ENCODE measurements at regions not wholly inside any gene's neighbourhood (a gene's known extent, or its start where the extent isn't known, plus 50 kb on each side); places are given as distances from the start of the nearest gene placed in this dataset.

DNA sequence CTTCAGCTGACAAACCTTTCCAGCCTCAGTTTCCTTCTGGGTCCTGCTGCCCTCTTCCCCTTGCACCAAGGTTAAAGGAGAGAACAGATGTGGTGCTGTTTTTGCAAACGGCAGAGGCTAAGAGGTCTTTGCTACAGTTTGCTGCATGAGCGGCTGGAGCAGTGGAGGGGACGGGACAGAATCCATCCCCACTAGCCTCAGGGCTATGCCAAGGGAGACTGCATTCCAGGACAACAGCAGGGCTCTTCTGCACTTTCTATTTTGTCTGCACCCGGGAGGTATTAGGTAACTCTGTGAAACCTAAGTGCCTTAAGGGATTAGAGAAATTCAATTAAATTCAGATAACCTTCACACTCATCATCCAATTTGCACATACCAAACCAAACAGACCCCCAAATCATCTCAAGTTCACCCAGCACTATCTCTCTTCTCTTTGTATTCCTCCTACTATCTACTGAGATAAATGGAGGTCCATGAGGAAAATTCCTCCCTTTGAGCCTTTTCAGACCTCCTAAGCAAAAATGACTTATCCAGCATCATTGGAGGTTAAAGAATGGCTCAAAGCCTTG lies 103.8 kb upstream of the VRK1 start:
- H3K4me3 ChIP-seq (ENCODE audit: low read length), result no peak overlapping the region
- no peak for DNase-seq (ENCODE audit: low read depth)
- TF ChIP-seq, protein P1, sequence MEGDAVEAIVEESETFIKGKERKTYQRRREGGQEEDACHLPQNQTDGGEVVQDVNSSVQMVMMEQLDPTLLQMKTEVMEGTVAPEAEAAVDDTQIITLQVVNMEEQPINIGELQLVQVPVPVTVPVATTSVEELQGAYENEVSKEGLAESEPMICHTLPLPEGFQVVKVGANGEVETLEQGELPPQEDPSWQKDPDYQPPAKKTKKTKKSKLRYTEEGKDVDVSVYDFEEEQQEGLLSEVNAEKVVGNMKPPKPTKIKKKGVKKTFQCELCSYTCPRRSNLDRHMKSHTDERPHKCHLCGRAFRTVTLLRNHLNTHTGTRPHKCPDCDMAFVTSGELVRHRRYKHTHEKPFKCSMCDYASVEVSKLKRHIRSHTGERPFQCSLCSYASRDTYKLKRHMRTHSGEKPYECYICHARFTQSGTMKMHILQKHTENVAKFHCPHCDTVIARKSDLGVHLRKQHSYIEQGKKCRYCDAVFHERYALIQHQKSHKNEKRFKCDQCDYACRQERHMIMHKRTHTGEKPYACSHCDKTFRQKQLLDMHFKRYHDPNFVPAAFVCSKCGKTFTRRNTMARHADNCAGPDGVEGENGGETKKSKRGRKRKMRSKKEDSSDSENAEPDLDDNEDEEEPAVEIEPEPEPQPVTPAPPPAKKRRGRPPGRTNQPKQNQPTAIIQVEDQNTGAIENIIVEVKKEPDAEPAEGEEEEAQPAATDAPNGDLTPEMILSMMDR (IDR thresholded peaks at IDR 0.05; ENCODE audit: insufficient read depth, low read depth, low read length, missing control alignments), result no peak

DNA sequence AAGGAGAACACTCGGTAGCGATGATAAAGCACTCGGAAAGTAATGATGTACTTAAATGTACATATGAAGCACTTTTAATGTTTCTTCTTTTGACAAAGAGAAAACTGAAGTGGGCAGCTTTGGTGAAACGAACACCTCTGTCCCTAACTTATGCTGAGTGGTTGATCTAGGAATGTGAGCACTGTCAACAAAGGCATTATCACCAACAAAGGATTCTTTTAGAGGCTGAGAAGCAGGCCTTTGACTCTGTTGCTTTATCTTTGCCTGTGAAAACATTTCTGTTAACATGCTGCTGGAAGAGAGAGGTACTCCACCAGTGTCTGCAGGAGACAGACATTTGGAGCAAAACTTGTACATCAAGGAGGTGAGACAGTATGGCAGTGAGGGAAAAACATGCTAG lies 103.2 kb upstream of the VRK1 start:
- TF ChIP-seq, protein P1 (IDR thresholded peaks at IDR 0.05; ENCODE audit: insufficient read depth, low read depth, low read length, missing control alignments), result no peak
- no peak for DNase-seq (ENCODE audit: low read depth)
- H3K4me3 ChIP-seq (ENCODE audit: low read length), result no peak overlapping the region

DNA sequence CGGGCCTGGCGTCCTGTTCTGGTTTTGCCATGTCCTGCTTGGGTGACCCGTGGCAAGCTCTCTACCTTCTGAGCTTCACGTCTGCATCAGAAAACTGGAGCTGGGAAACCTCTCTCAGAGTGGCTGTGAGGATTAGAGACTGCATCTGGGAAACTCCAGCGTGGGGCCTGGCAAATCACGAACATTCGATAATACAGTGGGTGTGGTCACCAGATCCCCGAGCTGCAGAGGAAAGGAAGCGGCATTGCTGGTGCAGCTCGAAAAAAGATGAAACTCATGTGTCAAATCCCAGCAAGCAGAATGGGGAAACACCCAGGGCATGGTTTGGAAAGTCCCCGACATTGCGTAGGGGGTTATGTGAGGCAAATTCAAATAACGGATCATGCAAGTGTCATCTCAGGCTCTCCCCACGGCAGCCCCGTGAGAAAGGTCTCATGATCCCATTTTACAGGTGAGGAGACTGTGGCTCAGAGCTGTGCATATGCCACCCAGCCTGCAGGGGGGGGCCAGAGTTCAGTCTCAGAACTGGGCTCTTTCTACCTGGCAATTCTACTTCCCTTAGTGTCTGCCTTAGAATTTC lies 98.1 kb upstream of the VRK1 start:
- no peak overlapping the region for H3K4me3 ChIP-seq (ENCODE audit: low read length)
- TF ChIP-seq, protein P1 (IDR thresholded peaks at IDR 0.05; ENCODE audit: insufficient read depth, low read depth, low read length, missing control alignments), result no peak

DNA sequence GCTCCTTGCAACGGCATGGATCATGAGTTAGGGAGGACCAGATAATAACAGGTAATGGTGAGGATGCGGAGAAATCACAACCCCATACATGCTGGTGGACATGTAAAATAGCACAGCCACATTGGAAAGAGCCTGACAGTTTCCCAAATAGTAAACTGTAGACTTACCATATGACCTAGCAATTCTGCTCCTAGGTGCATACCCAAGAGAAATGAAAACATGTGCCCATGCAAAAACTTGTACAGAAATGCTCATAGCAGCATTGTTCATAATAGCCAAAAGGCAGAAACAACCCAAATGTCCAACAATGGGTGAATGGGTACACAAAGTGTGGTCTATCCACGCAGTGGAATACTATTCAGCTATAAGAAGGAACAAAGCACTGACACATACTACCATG lies 97.5 kb upstream of the VRK1 start:
- DNase-seq (ENCODE audit: low read depth), result no peak
- no peak overlapping the region for H3K4me3 ChIP-seq (ENCODE audit: low read length)
- TF ChIP-seq, protein P1 (IDR thresholded peaks at IDR 0.05; ENCODE audit: insufficient read depth, low read depth, low read length, missing control alignments), result no peak

More for the DNA sequence above, 98.1 kb upstream of the VRK1 start:
- DNase-seq (ENCODE audit: low read depth), result no peak

DNA sequence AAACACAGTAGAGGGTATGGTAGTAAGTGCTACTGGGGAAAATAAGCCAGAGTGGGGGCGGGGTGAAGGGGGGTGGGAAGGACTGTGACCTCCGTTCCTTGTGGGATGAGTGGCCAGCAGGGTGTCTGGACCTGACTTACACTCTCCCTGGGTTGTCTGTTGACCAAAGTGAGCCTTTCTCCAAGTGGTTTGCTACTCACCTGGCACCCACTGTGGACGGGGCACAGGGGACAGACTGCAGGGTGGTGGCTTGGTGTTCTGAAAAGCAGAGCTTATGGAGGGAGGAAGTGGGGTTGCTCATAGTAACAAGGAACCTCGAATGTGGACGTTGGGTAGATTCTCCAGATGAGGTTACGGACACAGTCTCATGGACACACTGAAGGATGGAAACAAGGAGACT lies 94.4 kb upstream of the VRK1 start:
- DNase-seq (ENCODE audit: low read depth), result no peak
- TF ChIP-seq, protein P1 (IDR thresholded peaks at IDR 0.05; ENCODE audit: insufficient read depth, low read depth, low read length, missing control alignments), result no peak
- H3K4me3 ChIP-seq (ENCODE audit: low read length), result no peak overlapping the region

DNA sequence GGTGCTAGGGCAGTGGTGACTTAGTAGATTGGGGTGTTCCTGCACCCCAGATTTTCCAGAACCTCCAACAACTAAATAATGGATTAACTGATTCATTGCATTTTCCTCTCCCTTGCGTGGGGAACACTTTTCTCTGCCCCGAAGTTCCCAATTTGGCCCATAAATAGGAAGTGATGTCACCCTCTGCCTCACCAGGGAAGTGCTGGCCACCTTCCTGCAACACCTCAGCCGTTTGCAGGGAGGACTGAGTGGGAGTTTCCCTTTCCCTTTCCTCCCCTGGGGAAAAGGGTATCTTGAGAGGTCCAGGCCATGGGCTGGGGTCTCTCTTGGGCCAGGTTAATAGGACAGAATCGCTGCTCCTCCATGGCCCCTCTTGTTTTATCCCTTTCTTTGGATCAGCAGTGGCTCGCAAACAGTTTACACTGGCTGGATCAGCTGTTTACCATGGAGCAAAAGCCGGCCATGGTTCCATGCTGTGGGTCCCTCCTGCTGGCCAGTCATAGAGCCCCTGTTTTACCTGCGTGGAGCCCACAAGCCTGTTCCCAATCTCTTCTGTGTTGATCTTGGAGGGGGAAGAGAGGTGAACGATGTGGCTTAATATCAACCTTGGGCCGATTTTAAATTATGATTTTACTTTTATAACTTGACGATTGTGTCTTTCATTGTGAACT lies 91.6 kb upstream of the VRK1 start:
- H3K4me3 ChIP-seq (ENCODE audit: low read length), result no peak overlapping the region
- TF ChIP-seq, protein P1 (IDR thresholded peaks at IDR 0.05; ENCODE audit: insufficient read depth, low read depth, low read length, missing control alignments), result no peak
- no peak for DNase-seq (ENCODE audit: low read depth)

All from epithelial cell of esophagus (primary cell).